HG03095 (cell line): ENCODE measurements at regions not wholly inside any gene's neighbourhood (a gene's known extent, or its start where the extent isn't known, plus 50 kb on each side); places are given as distances from the start of the nearest gene placed in this dataset.

ENCODE experiments used
- ATAC-seq: cut with Tn5 transposase; IDR thresholded peaks from one replicate; pipeline ENCODE4 v1.9.1; 2021; ENCODE audit warnings: moderate library complexity; ENCODE audit not compliant: unreplicated experiment

GRCh38 chr18:74023220-74023619 lies 124.4 kb downstream of the FBXO15 start:
- no peak for ATAC-seq

- no peak for ATAC-seq
These were observed 127.8 kb downstream of the FBXO15 start for GRCh38 chr18:74019864-74020263.

- no peak for ATAC-seq
These were observed 133.7 kb downstream of the FBXO15 start for GRCh38 chr18:74013955-74014354.

- no peak for ATAC-seq
These were observed 134.5 kb downstream of the FBXO15 start for GRCh38 chr18:74012954-74013630.

GRCh38 chr18:74006143-74006542 lies 141.5 kb downstream of the FBXO15 start:
- no peak for ATAC-seq

GRCh38 chr18:74005320-74006109 lies 142.1 kb downstream of the FBXO15 start:
- no peak for ATAC-seq

- no peak for ATAC-seq
These were observed 155.2 kb downstream of the FBXO15 start for GRCh38 chr18:73992242-73993022.

- ATAC-seq: no peak
These were observed 156.1 kb downstream of the FBXO15 start for GRCh38 chr18:73991570-73991969.

GRCh38 chr18:73990258-73990657 lies 157.4 kb downstream of the FBXO15 start:
- ATAC-seq: no peak

GRCh38 chr18:73987247-73987980 lies 160.2 kb downstream of the FBXO15 start:
- ATAC-seq: no peak

- ATAC-seq: no peak
These were observed 160.9 kb downstream of the FBXO15 start for GRCh38 chr18:73986711-73987110.

GRCh38 chr18:73985855-73986625 lies 161.6 kb downstream of the FBXO15 start:
- ATAC-seq: no peak

GRCh38 chr18:73983970-73984369 lies 163.7 kb downstream of the FBXO15 start:
- no peak for ATAC-seq

GRCh38 chr18:73983496-73983895 lies 164.1 kb downstream of the FBXO15 start:
- no peak for ATAC-seq

- ATAC-seq: no peak
These were observed 165.8 kb downstream of the FBXO15 start for GRCh38 chr18:73981796-73982195.

GRCh38 chr18:73980289-73980979 lies 167.2 kb downstream of the FBXO15 start:
- no peak for ATAC-seq

- no peak for ATAC-seq
These were observed 167.9 kb downstream of the FBXO15 start for GRCh38 chr18:73979742-73980141.

GRCh38 chr18:73976433-73976832 lies 171.2 kb downstream of the FBXO15 start:
- no peak for ATAC-seq

GRCh38 chr18:73975266-73975665 lies 172.4 kb downstream of the FBXO15 start:
- no peak for ATAC-seq

- no peak for ATAC-seq
These were observed 173.7 kb downstream of the FBXO15 start for GRCh38 chr18:73973972-73974371.
